Esophagus squamous epithelium (tissue), 5 donors: ENCODE measurements at regions not wholly inside any gene's neighbourhood (a gene's known extent, or its start where the extent isn't known, plus 50 kb on each side); places are given as distances from the start of the nearest gene placed in this dataset.

ENCODE experiments used
- DNase-seq: peaks from one replicate; lab custom pipeline; 2025; lab: John Stamatoyannopoulos, UW
- H3K27ac ChIP-seq, 4 donors: fragments of 200-600 bp; sonication (generic); one replicate each; pipeline ENCODE4 v1.5.1; 2016 to 2019; ENCODE audit warnings: mild to moderate bottlenecking in 1 of 4
- H3K27me3 ChIP-seq, 4 donors: fragments of 200-600 bp; sonication (generic); 1 replicate in 3 of 4; 2 replicates in 1 of 4; pipeline versions ENCODE4 v1.5.1 to v1.6.0; 2017 to 2021; ENCODE audit warnings: antibody characterized with exemption in 1 of 4
- H3K36me3 ChIP-seq, 3 donors: fragments of 200-600 bp; sonication (generic); one replicate each; pipeline ENCODE4 v1.5.1; 2016 to 2019
- H3K4me1 ChIP-seq, 3 donors: fragments of 200-600 bp; sonication (generic); one replicate each; pipeline ENCODE4 v1.5.1; 2017 to 2019
- H3K4me3 ChIP-seq, 4 donors: fragments of 200-600 bp; sonication (generic); 1 replicate in 3 of 4; 2 replicates in 1 of 4; pipeline ENCODE4 v1.5.1; 2016 to 2019; ENCODE audit warnings: mild to moderate bottlenecking in 2 of 4, moderate library complexity in 1 of 4
- H3K9me3 ChIP-seq, 3 donors: fragments of 200-600 bp; sonication (generic); one replicate each; pipeline ENCODE4 v1.5.1; 2016 to 2019
- POLR2A ChIP-seq, 4 donors: fragments of 450-650 bp; IDR thresholded peaks; one replicate each; pipeline ENCODE4 v1.6.1; 2017; ENCODE audit warnings: antibody characterized with exemption in 4 of 4, mild to moderate bottlenecking in 4 of 4, moderate library complexity in 3 of 4
- WGBS, 2 donors: methylation state at CpG; one replicate each; pipeline ENCODE4 v1.1.5; 2018; 5-methylcytosine and 5-hydroxymethylcytosine counted together
- intact Hi-C: fragments of 100-400 bp; cut with DNase I; formaldehyde crosslinking; loops from one replicate; pipeline ENCODE4 v1.15.0; 2022
- TF ChIP-seq, protein P1 (sequence below), 6 experiments: fragments of 450-650 bp in 4 of 6; fragments of 200-600 bp in 2 of 6; sonication (generic) in 2 of 6; IDR thresholded peaks; one replicate each; pipeline ENCODE4 v1.5.1; 2016 to 2019; ENCODE audit warnings: antibody characterized with exemption in 6 of 6, mild to moderate bottlenecking in 4 of 6, moderate library complexity in 4 of 6
- donor health status: DM: yes; HTN: yes; CAD: no.

DNA sequence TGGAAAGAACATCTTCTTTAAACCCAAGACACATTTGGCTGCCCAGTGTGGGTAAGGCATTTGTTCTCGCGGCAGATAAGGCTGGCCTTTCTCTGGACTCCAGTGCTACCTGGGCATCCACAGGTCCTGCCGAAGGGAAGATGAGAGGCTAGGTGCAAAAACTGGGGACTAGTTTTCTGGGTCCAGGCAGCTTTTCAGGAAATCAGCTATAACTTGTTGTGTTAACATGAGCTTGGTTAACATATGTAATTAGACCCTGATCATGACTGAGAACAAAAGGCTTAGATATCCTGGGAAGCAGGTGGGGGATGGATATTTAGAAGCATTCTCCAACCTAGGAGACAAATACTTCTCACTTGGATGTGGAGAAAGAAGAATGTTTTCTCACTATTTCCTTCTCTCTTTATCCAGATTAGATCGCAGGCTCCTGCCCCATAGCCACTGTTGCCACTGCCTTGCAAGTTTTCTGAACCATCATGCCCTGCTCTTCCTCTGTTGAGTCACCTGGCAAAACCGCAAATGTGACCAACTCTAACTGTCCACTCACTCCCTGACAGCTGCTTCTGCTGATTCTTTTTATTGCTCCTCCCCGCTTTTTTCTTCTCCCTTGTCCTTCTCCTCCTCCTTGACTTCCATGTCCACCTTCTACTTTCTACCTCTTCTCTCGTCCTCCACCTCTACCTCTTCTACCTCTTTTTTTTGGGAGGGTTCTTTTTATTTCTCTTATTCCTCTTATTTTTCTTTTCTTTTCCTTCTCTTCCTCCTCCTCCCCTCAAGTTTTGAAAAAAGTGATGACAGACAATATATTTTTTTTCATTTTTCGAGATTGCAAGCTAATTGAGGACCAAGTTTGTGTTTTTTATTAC is 258.1 kb downstream of the UTRN start:
- no peak for TF ChIP-seq POLR2A (IDR thresholded peaks at IDR 0.05)
- TF ChIP-seq, protein P1, sequence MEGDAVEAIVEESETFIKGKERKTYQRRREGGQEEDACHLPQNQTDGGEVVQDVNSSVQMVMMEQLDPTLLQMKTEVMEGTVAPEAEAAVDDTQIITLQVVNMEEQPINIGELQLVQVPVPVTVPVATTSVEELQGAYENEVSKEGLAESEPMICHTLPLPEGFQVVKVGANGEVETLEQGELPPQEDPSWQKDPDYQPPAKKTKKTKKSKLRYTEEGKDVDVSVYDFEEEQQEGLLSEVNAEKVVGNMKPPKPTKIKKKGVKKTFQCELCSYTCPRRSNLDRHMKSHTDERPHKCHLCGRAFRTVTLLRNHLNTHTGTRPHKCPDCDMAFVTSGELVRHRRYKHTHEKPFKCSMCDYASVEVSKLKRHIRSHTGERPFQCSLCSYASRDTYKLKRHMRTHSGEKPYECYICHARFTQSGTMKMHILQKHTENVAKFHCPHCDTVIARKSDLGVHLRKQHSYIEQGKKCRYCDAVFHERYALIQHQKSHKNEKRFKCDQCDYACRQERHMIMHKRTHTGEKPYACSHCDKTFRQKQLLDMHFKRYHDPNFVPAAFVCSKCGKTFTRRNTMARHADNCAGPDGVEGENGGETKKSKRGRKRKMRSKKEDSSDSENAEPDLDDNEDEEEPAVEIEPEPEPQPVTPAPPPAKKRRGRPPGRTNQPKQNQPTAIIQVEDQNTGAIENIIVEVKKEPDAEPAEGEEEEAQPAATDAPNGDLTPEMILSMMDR (IDR thresholded peaks at IDR 0.05): no peak
- intact Hi-C loops: no loop called here
- Histone ChIP-seq H3K27me3 (no peaks in the 10 kb centered on the region), H3K4me3 (no peak overlapping the region), H3K9me3 (no peaks in the 10 kb centered on the region), H3K4me1 (no peaks in the 10 kb centered on the region), H3K27ac (no peak overlapping the region), H3K36me3 (peaks cover 0 to 96% (median 4%) of the 10 kb centered on the region in 3 donors)
- no peak for DNase-seq
- WGBS, 2 donors: 87 to 88% methylated on average over 8 of the region's 8 CpGs

DNA sequence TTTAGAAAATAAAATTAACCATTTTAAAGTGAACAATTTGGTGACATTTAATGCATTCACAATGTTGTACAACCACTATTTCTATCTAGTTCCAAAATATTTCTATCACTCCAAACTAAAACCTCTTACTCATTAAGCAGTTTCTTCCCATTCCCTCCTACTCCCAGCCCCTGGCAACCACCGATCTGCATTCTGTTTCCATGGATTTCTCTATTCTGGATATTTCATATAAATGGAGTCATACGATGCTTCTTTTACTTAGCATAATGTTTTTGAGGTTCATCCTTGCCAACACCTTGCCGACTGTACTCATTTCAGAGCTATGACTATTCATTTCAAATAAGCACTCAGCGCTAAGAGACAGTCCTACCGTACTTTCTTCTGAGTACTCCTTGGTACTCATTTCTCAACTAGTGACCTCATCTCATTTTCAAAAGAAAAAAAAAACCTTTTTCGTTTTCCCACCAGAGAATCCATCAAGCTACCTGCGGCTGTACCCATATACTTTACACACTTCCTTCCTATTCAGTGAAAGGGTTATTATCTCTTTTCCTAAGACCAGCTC is 259.2 kb downstream of the UTRN start:
- peaks cover 4 to 96% (median 6%) of the 10 kb centered on the region in 3 donors for H3K36me3 ChIP-seq

DNA sequence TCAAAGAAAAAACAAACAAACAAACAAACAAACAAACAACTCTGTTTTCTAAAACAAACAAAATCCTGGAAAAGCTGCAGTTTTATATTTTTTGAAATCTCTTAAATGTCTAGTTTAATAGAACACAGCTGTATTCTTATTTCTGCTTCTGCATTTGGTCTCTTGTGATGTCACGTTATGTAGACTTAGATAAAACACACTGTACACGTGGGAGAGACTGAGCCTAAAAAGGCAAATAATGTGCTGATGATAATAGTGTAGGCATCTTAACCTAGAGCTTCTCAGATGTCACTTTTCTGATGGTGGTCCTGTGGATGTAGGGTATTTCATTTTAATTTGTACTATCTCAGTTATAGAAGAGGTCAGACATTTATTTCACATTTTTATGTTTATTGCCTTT is 261.7 kb downstream of the UTRN start:
- Histone ChIP-seq H3K27me3 (no peaks in the 10 kb centered on the region), H3K36me3 (peaks cover 4 to 96% (median 11%) of the 10 kb centered on the region in 3 donors), H3K27ac (no peak overlapping the region), H3K4me1 (no peaks in the 10 kb centered on the region), H3K4me3 (no peak overlapping the region), H3K9me3 (no peaks in the 10 kb centered on the region)
- TF ChIP-seq, protein P1 (IDR thresholded peaks at IDR 0.05): no peak
- no peak for TF ChIP-seq POLR2A (IDR thresholded peaks at IDR 0.05)
- 68 to 71% methylated on average over 2 of the region's 2 CpGs for WGBS, 2 donors
- no peak for DNase-seq
- intact Hi-C loops: no loop called here

More for the DNA sequence above, 259.2 kb downstream of the UTRN start:
- intact Hi-C loops: no loop called here
- TF ChIP-seq POLR2A (IDR thresholded peaks at IDR 0.05): no peak
- TF ChIP-seq, protein P1 (IDR thresholded peaks at IDR 0.05): no peak
- H3K27ac ChIP-seq: no peak overlapping the region
- no peaks in the 10 kb centered on the region for H3K4me1 ChIP-seq
- no peak overlapping the region for H3K4me3 ChIP-seq
- WGBS, 2 donors: 90 to 92% methylated on average over 7 of the region's 7 CpGs
- H3K27me3 ChIP-seq: no peaks in the 10 kb centered on the region
- DNase-seq: no peak
- H3K9me3 ChIP-seq: no peaks in the 10 kb centered on the region

DNA sequence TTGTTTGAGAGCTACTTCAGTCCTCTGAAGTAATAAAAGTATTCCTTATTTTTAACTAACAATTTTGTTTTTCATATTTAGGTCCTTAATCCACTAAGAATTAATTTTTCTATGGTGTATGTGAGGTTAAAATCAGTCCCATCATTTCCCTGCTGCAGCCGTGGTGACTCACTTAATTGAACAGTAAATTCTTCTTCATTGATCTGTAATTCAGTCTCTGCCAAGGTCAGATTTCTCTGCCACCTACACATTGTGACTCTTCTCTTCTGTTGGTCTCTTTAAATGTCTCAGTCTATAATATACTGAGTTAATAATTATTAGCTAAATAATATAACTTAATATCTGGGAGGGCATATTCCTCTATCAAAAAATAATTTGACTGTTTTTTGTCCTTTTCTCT is 262.3 kb downstream of the UTRN start:
- DNase-seq: no peak
- TF ChIP-seq, protein P1 (IDR thresholded peaks at IDR 0.05): no peak
- no peak for TF ChIP-seq POLR2A (IDR thresholded peaks at IDR 0.05)
- intact Hi-C loops: no loop called here
- Histone ChIP-seq H3K4me1 (no peaks in the 10 kb centered on the region), H3K9me3 (no peaks in the 10 kb centered on the region), H3K4me3 (no peak overlapping the region), H3K36me3 (peaks cover 2 to 96% (median 11%) of the 10 kb centered on the region in 3 donors), H3K27ac (no peak overlapping the region), H3K27me3 (no peaks in the 10 kb centered on the region)
- WGBS, 2 donors: 55 to 58% methylated on average over 1 of the region's 1 CpG

DNA sequence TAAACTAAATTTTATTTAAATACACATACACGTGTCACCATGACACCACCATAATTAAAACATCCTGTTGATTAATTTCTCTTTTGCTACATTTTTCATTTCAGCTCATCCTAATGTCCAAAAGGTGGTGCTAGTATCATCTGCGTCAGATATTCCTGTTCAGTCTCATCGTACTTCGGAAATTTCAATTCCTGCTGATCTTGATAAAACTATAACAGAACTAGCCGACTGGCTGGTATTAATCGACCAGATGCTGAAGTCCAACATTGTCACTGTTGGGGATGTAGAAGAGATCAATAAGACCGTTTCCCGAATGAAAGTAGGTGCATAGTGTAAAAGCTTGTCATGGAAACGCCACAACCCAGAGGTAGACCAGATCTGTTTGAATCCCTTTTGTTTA is 263.4 kb downstream of the UTRN start:
- 86 to 93% methylated on average over 9 of the region's 9 CpGs for WGBS, 2 donors
- no peak for DNase-seq
- intact Hi-C loops: no loop called here
- TF ChIP-seq, protein P1 (IDR thresholded peaks at IDR 0.05): no peak
- no peak for TF ChIP-seq POLR2A (IDR thresholded peaks at IDR 0.05)
- H3K4me3 ChIP-seq: no peak overlapping the region
- H3K36me3 ChIP-seq: peaks cover 0 to 96% (median 11%) of the 10 kb centered on the region in 3 donors
- H3K27me3 ChIP-seq: no peaks in the 10 kb centered on the region
- H3K27ac ChIP-seq: no peak overlapping the region
- no peaks in the 10 kb centered on the region for H3K9me3 ChIP-seq
- no peaks in the 10 kb centered on the region for H3K4me1 ChIP-seq
